ENCODE measurements at regions not wholly inside any gene's neighbourhood (a gene's known extent, or its start where the extent isn't known, plus 50 kb on each side); places are given as distances from the start of the nearest gene placed in this dataset.

DNA sequence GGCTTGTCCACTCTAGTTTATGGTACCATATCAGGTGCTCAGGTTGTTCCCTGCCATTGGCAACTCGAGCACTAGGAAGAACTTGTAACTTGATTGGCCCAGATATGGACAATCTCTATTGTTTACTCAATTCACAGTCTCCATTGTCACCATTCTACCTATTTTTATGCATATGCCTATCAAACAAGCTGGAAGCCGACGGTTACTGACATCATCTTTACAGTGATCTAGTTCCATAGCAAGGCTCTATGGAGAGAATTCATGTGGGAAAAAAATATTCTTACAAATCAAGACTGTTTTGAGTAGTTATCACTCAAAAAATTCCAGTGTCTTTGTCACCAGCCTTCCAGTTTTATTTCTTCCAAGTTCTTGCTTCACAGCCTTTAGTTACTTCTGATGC lies 1006.2 kb upstream of the PRR20A start:
- no peak for TF ChIP-seq CTCF (IDR thresholded peaks at IDR 0.05)
- no peak for TF ChIP-seq POLR2A (IDR thresholded peaks at IDR 0.05)

Data from Peyer's patch (tissue), 4 donors.